Fibroblast of pulmonary artery (primary cell): ENCODE measurements at regions not wholly inside any gene's neighbourhood (a gene's known extent, or its start where the extent isn't known, plus 50 kb on each side); places are given as distances from the start of the nearest gene placed in this dataset.
A peak's percentile ranks its signal among the peaks of the same experiment; 100 is the strongest.
"Not testable (repeated sequence)": the region's sequence is repeated elsewhere in the genome, so short reads cannot be mapped to it uniquely, and the experiment has no call there.

Experiments
- DNase-seq: peaks from one replicate; pipeline ENCODE4 v3.0.0-alpha.2; 2010; ENCODE audit warnings: low read depth
- H3K4me3 ChIP-seq: replicated peaks from 2 replicates; pipeline ENCODE4 v1.5.1; 2011; ENCODE audit warnings: low read depth, mild to moderate bottlenecking, control low read depth, low read length, moderate library complexity
- CTCF ChIP-seq: IDR thresholded peaks from 2 replicates; pipeline ENCODE4 v1.5.1; 2011; ENCODE audit warnings: mild to moderate bottlenecking, control low read depth, low read length, inconsistent platforms; ENCODE audit errors: missing control alignments

- TF ChIP-seq CTCF = no peak
- no peak for DNase-seq
- H3K4me3 ChIP-seq = no peak overlapping the region
These were observed 144.9 kb downstream of the THBS2 start for GRCh38 chr6:169108753-169109152.

GRCh38 chr6:169106176-169106575 is 147.5 kb downstream of the THBS2 start:
- DNase-seq = peak; percentile 59
- no peak for TF ChIP-seq CTCF
- no peak overlapping the region for H3K4me3 ChIP-seq

- TF ChIP-seq CTCF = no peak
- DNase-seq = no peak
- no peak overlapping the region for H3K4me3 ChIP-seq
These were observed 151.7 kb downstream of the THBS2 start for GRCh38 chr6:169101981-169102380.

- H3K4me3 ChIP-seq = no peak overlapping the region
- DNase-seq = no peak
- TF ChIP-seq CTCF = no peak
These were observed 152.4 kb downstream of the THBS2 start for GRCh38 chr6:169101036-169101805.

- DNase-seq = peak; percentile 73
- TF ChIP-seq CTCF = peak; percentile 43
- H3K4me3 ChIP-seq = no peak overlapping the region
These were observed 154.0 kb downstream of the THBS2 start for GRCh38 chr6:169099411-169100202.

- not testable (repeated sequence) for H3K4me3 ChIP-seq, DNase-seq
These were observed 155.0 kb downstream of the THBS2 start for GRCh38 chr6:169098651-169099050.

- no peak overlapping the region for H3K4me3 ChIP-seq
- no peak for DNase-seq
- no peak for TF ChIP-seq CTCF
These were observed 155.5 kb downstream of the THBS2 start for GRCh38 chr6:169098116-169098515.
